HCT116 (cell line): ENCODE measurements at regions not wholly inside any gene's neighbourhood (a gene's known extent, or its start where the extent isn't known, plus 50 kb on each side); places are given as distances from the start of the nearest gene placed in this dataset.

ENCODE experiments used
- ATAC-seq: fragments of 200-7000 bp; cut with Tn5 transposase; 2 replicates; pipeline ENCODE4 v1.9.1; 2020; ENCODE audit warnings: mild to moderate bottlenecking, moderate library complexity
- BruUV-seq: library from RNA; stranded (reverse); fragments of 400-500 nt; replicated peaks from 2 replicates; lab custom pipeline; 2021; lab: Mats Ljungman, UMichigan
- CTCF ChIA-PET: fragments of 300-600 bp; sonication (Branson Sonifier 250); formaldehyde crosslinking; loops from one replicate; lab custom pipeline; 2021; ENCODE audit warnings: antibody characterized with exemption; lab: Charles Lee
- POLR2A ChIA-PET: fragments of 300-600, 350-600 bp; sonication (Branson Sonifier 250); formaldehyde crosslinking; loops from one replicate; lab custom pipeline; 2021; ENCODE audit warnings: antibody characterized with exemption; lab: Charles Lee
- RAD21 ChIA-PET, 2 experiments: fragments of 300-600 bp; sonication (Branson Sonifier 250); formaldehyde crosslinking; loops; one replicate each; lab custom pipeline; 2023; ENCODE audit warnings: low total read pairs in 2 of 2; ENCODE audit not compliant: uncharacterized antibody in 2 of 2, unreplicated experiment in 2 of 2, low non-redundant PET in 1 of 2; lab: Charles Lee
- DNase-seq: peaks from one replicate; pipeline ENCODE4 v3.0.0-alpha.2; 2010; ENCODE audit warnings: low read depth, low spot score
- H2AFZ ChIP-seq: fragments of 200-600 bp; shearing (Covaris generic), sonication (generic); 2 replicates; pipeline ENCODE4 v1.6.1; 2017; ENCODE audit warnings: low read depth, mixed run types, mixed read lengths, antibody characterized with exemption, low read length; ENCODE audit not compliant: poor library complexity, severe bottlenecking
- H3K27ac ChIP-seq: 2 replicates; pipeline ENCODE4 v1.5.1; 2012; ENCODE audit warnings: low read depth, low read length
- H3K27me3 ChIP-seq: fragments of 200-600 bp; sonication (generic); 2 replicates; pipeline ENCODE4 v1.6.1; 2016; ENCODE audit warnings: mixed run types, low read length, mixed read lengths; ENCODE audit not compliant: insufficient read depth
- H3K36me3 ChIP-seq, 2 experiments: fragments of 200-500 bp in 1 of 2; fragments of 200-600 bp in 1 of 2; sonication (Bioruptor generic) in 1 of 2; sonication (generic) in 1 of 2; 2 replicates each; pipeline versions ENCODE4 v1.5.1 to v1.6.1; 2014 to 2016; ENCODE audit warnings: low read length in 2 of 2, inconsistent platforms in 1 of 2, mixed read lengths in 1 of 2, mixed run types in 1 of 2; ENCODE audit not compliant: insufficient read depth in 2 of 2, control insufficient read depth in 1 of 2
- H3K4me1 ChIP-seq, 2 experiments: fragments of 200-600 bp in 1 of 2; sonication (generic) in 1 of 2; 2 replicates each; pipeline versions ENCODE4 v1.5.1 to v1.6.1; 2012 to 2017; ENCODE audit warnings: low read length in 2 of 2, inconsistent platforms in 1 of 2, mild to moderate bottlenecking in 1 of 2, mixed read lengths in 1 of 2, mixed run types in 1 of 2, moderate library complexity in 1 of 2; ENCODE audit not compliant: insufficient read depth in 2 of 2, control insufficient read depth in 1 of 2
- H3K4me2 ChIP-seq: fragments of 200-600 bp; sonication (generic); 2 replicates; pipeline ENCODE4 v1.6.1; 2017; ENCODE audit warnings: mixed run types, low read length, mixed read lengths
- H3K4me3 ChIP-seq, 2 experiments: fragments of 200-600 bp in 1 of 2; sonication (generic) in 1 of 2; replicated peaks in 1 of 2; 2 replicates each; pipeline ENCODE4 v1.5.1; 2011 to 2016; ENCODE audit warnings: low read length in 2 of 2, control low read depth in 1 of 2, low read depth in 1 of 2, mild to moderate bottlenecking in 1 of 2, mixed read lengths in 1 of 2, mixed run types in 1 of 2
- H3K79me2 ChIP-seq: fragments of 200-600 bp; sonication (generic); 2 replicates; pipeline ENCODE4 v1.6.1; 2017; ENCODE audit warnings: mild to moderate bottlenecking, mixed run types, low read length, moderate library complexity, mixed read lengths; ENCODE audit not compliant: insufficient read depth
- H3K9ac ChIP-seq: fragments of 200-600 bp; sonication (generic); 2 replicates; pipeline ENCODE4 v1.6.1; 2016; ENCODE audit warnings: low read length, mixed read lengths
- H3K9me2 ChIP-seq: fragments of 200-600 bp; sonication (generic), shearing (Covaris generic); 2 replicates; pipeline ENCODE4 v1.6.1; 2017; ENCODE audit warnings: mixed run types, mild to moderate bottlenecking, moderate library complexity; ENCODE audit not compliant: insufficient read depth
- H3K9me3 ChIP-seq, 2 experiments: fragments of 200-500 bp in 1 of 2; fragments of 200-600 bp in 1 of 2; sonication (Bioruptor generic) in 1 of 2; sonication (generic) in 1 of 2; 2 replicates each; pipeline ENCODE4 v1.6.1; 2014 to 2017; ENCODE audit warnings: low read length in 2 of 2, mixed read lengths in 2 of 2, inconsistent platforms in 1 of 2, low read depth in 1 of 2, mild to moderate bottlenecking in 1 of 2, mixed run types in 1 of 2, moderate library complexity in 1 of 2; ENCODE audit not compliant: control insufficient read depth in 1 of 2, insufficient read depth in 1 of 2
- H4K20me1 ChIP-seq: fragments of 200-600 bp; sonication (generic), shearing (Covaris generic); 2 replicates; pipeline ENCODE4 v1.6.1; 2017; ENCODE audit warnings: mixed run types, mild to moderate bottlenecking, moderate library complexity; ENCODE audit not compliant: insufficient read depth
- CBX3 ChIP-seq: IDR thresholded peaks from 2 replicates; pipeline ENCODE4 v1.6.1; 2012; ENCODE audit warnings: low read depth
- EGR1 ChIP-seq: IDR thresholded peaks from 2 replicates; pipeline ENCODE4 v1.6.1; 2012; ENCODE audit warnings: low read depth
- EZH2 ChIP-seq: fragments of 200-600 bp; sonication (generic); IDR thresholded peaks from 2 replicates; pipeline ENCODE4 v1.6.1; 2017; ENCODE audit warnings: antibody characterized with exemption, mixed run types
- JUND ChIP-seq: IDR thresholded peaks from 2 replicates; pipeline ENCODE4 v1.6.1; 2012
- POLR2A ChIP-seq: IDR thresholded peaks from 2 replicates; pipeline ENCODE4 v1.7.0; 2011; ENCODE audit warnings: borderline replicate concordance; ENCODE audit not compliant: insufficient read depth, insufficient read length; ENCODE audit errors: extremely low read depth
- POLR2AphosphoS5 ChIP-seq: IDR thresholded peaks from 2 replicates; pipeline ENCODE4 v1.6.1; 2011; ENCODE audit warnings: mild to moderate bottlenecking, low read depth, low read length, moderate library complexity
- RAD21 ChIP-seq: IDR thresholded peaks from 2 replicates; pipeline ENCODE4 v1.6.1; 2012; ENCODE audit warnings: low read depth, mild to moderate bottlenecking
- SP1 ChIP-seq: IDR thresholded peaks from 2 replicates; pipeline ENCODE4 v1.6.1; 2012; ENCODE audit warnings: low read depth
- SRF ChIP-seq: IDR thresholded peaks from 2 replicates; pipeline ENCODE4 v1.6.1; 2012; ENCODE audit warnings: low read depth
- TCF7L2 ChIP-seq: IDR thresholded peaks from 2 replicates; pipeline ENCODE4 v1.7.0; 2011; ENCODE audit warnings: borderline replicate concordance, inconsistent platforms; ENCODE audit not compliant: insufficient read depth, insufficient read length; ENCODE audit errors: extremely low read depth
- YY1 ChIP-seq: IDR thresholded peaks from 2 replicates; pipeline ENCODE4 v1.6.1; 2011; ENCODE audit warnings: low read length, low read depth, moderate library complexity, mild to moderate bottlenecking; ENCODE audit not compliant: insufficient replicate concordance; ENCODE audit errors: extremely low read depth
- ZNF274 ChIP-seq: fragments of 200-500 bp; sonication (Bioruptor generic); IDR thresholded peaks from 2 replicates; pipeline ENCODE4 v1.6.1; 2014; ENCODE audit warnings: mild to moderate bottlenecking, low read depth, low read length, inconsistent platforms
- intact Hi-C: fragments of 100-400 bp; cut with micrococcal nuclease; formaldehyde crosslinking; loops from 2 replicates; pipeline ENCODE4 v1.10.0; 2022
- TF ChIP-seq, protein P1 (sequence below): IDR thresholded peaks from 2 replicates; pipeline ENCODE4 v1.6.1; 2012; ENCODE audit warnings: low read depth
- TF ChIP-seq, protein P2 (sequence below): IDR thresholded peaks from 2 replicates; pipeline ENCODE4 v1.6.1; 2012
- TF ChIP-seq, protein P3 (sequence below): IDR thresholded peaks from 2 replicates; pipeline ENCODE4 v1.6.1; 2011; ENCODE audit warnings: mild to moderate bottlenecking, low read length, moderate library complexity; ENCODE audit not compliant: insufficient replicate concordance; ENCODE audit errors: extremely low read depth
- TF ChIP-seq, protein P4 (sequence below), 3 experiments: fragments of 200-600 bp in 1 of 3; sonication (generic) in 1 of 3; IDR thresholded peaks in 2 of 3; conservative IDR thresholded peaks in 1 of 3; 2 replicates each; pipeline ENCODE4 v1.5.1; 2012 to 2017; ENCODE audit warnings: low read depth in 2 of 3, low read length in 2 of 3, antibody characterized with exemption in 1 of 3, borderline replicate concordance in 1 of 3, control low read depth in 1 of 3, mild to moderate bottlenecking in 1 of 3, mixed read lengths in 1 of 3, mixed run types in 1 of 3, moderate library complexity in 1 of 3; ENCODE audit not compliant: insufficient read depth in 1 of 3

DNA sequence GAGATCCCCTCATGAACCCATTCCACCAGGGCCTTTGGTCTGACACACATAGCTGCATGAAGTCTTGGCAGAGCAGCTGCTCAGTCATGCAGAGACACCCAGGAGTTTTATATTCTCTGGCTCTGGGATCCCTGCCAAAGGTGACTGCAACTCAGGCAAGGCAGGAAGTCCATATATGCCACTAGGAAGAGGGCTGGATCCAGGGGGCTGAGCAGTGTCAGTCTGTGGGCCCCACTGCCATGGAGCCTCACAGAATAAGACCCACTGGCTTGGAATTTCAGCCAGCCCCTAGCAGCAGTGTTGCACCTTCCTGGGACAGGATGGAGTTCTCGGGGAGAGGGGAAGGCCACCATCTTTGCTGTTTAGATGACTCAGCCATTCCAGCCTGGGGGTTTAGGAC lies 199.7 kb downstream of the TBX15 start:
- Histone ChIP-seq H2AFZ (no peak overlapping the region), H3K4me1 (no peaks in the 10 kb centered on the region), H3K4me3 (no peak overlapping the region), H3K79me2 (no peaks in the 10 kb centered on the region), H4K20me1 (no peaks in the 10 kb centered on the region), H3K9ac (no peak overlapping the region), H3K27ac (no peak overlapping the region), H3K27me3 (no peaks in the 10 kb centered on the region), H3K9me3 (no peaks in the 10 kb centered on the region), H3K4me2 (no peak overlapping the region), H3K36me3 (no peaks in the 10 kb centered on the region), H3K9me2 (no peaks in the 10 kb centered on the region)
- ChIA-PET CTCF (no interaction called here), RAD21 (no interaction called here), POLR2A (no interaction called here)
- ATAC-seq (no peak), DNase-seq (no peak)
- no TSS peak for BruUV-seq
- no peak for TF ChIP-seq EZH2
- TF ChIP-seq, protein P1, sequence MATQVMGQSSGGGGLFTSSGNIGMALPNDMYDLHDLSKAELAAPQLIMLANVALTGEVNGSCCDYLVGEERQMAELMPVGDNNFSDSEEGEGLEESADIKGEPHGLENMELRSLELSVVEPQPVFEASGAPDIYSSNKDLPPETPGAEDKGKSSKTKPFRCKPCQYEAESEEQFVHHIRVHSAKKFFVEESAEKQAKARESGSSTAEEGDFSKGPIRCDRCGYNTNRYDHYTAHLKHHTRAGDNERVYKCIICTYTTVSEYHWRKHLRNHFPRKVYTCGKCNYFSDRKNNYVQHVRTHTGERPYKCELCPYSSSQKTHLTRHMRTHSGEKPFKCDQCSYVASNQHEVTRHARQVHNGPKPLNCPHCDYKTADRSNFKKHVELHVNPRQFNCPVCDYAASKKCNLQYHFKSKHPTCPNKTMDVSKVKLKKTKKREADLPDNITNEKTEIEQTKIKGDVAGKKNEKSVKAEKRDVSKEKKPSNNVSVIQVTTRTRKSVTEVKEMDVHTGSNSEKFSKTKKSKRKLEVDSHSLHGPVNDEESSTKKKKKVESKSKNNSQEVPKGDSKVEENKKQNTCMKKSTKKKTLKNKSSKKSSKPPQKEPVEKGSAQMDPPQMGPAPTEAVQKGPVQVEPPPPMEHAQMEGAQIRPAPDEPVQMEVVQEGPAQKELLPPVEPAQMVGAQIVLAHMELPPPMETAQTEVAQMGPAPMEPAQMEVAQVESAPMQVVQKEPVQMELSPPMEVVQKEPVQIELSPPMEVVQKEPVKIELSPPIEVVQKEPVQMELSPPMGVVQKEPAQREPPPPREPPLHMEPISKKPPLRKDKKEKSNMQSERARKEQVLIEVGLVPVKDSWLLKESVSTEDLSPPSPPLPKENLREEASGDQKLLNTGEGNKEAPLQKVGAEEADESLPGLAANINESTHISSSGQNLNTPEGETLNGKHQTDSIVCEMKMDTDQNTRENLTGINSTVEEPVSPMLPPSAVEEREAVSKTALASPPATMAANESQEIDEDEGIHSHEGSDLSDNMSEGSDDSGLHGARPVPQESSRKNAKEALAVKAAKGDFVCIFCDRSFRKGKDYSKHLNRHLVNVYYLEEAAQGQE: no peak
- TF ChIP-seq RAD21: no peak
- no peak for TF ChIP-seq SRF
- TF ChIP-seq JUND: no peak
- no peak for TF ChIP-seq EGR1
- TF ChIP-seq, protein P2, sequence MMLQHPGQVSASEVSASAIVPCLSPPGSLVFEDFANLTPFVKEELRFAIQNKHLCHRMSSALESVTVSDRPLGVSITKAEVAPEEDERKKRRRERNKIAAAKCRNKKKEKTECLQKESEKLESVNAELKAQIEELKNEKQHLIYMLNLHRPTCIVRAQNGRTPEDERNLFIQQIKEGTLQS: no peak
- TF ChIP-seq CBX3: no peak
- TF ChIP-seq, protein P3, sequence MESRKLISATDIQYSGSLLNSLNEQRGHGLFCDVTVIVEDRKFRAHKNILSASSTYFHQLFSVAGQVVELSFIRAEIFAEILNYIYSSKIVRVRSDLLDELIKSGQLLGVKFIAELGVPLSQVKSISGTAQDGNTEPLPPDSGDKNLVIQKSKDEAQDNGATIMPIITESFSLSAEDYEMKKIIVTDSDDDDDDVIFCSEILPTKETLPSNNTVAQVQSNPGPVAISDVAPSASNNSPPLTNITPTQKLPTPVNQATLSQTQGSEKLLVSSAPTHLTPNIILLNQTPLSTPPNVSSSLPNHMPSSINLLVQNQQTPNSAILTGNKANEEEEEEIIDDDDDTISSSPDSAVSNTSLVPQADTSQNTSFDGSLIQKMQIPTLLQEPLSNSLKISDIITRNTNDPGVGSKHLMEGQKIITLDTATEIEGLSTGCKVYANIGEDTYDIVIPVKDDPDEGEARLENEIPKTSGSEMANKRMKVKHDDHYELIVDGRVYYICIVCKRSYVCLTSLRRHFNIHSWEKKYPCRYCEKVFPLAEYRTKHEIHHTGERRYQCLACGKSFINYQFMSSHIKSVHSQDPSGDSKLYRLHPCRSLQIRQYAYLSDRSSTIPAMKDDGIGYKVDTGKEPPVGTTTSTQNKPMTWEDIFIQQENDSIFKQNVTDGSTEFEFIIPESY: no peak
- no peak for TF ChIP-seq SP1
- no peak for TF ChIP-seq POLR2A
- no peak for TF ChIP-seq TCF7L2
- TF ChIP-seq, protein P4, sequence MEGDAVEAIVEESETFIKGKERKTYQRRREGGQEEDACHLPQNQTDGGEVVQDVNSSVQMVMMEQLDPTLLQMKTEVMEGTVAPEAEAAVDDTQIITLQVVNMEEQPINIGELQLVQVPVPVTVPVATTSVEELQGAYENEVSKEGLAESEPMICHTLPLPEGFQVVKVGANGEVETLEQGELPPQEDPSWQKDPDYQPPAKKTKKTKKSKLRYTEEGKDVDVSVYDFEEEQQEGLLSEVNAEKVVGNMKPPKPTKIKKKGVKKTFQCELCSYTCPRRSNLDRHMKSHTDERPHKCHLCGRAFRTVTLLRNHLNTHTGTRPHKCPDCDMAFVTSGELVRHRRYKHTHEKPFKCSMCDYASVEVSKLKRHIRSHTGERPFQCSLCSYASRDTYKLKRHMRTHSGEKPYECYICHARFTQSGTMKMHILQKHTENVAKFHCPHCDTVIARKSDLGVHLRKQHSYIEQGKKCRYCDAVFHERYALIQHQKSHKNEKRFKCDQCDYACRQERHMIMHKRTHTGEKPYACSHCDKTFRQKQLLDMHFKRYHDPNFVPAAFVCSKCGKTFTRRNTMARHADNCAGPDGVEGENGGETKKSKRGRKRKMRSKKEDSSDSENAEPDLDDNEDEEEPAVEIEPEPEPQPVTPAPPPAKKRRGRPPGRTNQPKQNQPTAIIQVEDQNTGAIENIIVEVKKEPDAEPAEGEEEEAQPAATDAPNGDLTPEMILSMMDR (IDR thresholded peaks at IDR 0.05 in 2 of 3, conservative IDR thresholded peaks at IDR 0.05 in 1 of 3; ENCODE audit: borderline replicate concordance in 1 of 3, insufficient read depth in 1 of 3, low read depth in 2 of 3, low read length in 2 of 3): no peak
- no peak for TF ChIP-seq YY1
- TF ChIP-seq POLR2AphosphoS5: no peak
- no peak for TF ChIP-seq ZNF274
- intact Hi-C loops: no loop called here
